Subcutaneous abdominal adipose tissue (tissue), 5 donors: ENCODE measurements at regions not wholly inside any gene's neighbourhood (a gene's known extent, or its start where the extent isn't known, plus 50 kb on each side); places are given as distances from the start of the nearest gene placed in this dataset.

Experiments used
- H3K27ac ChIP-seq: one replicate; pipeline ENCODE4 v1.7.0; 2013; ENCODE audit warnings: low read depth, mild to moderate bottlenecking, inconsistent platforms, low read length, moderate library complexity
- H3K27me3 ChIP-seq, 5 donors: one replicate each; pipeline ENCODE4 v1.7.0; 2013; ENCODE audit warnings: low read length in 5 of 5, inconsistent platforms in 1 of 5; ENCODE audit not compliant: control insufficient read depth in 5 of 5, insufficient read depth in 4 of 5
- H3K36me3 ChIP-seq, 5 donors: one replicate each; pipeline ENCODE4 v1.7.0; 2013; ENCODE audit warnings: low read length in 5 of 5; ENCODE audit not compliant: control insufficient read depth in 5 of 5, insufficient read depth in 5 of 5
- H3K4me1 ChIP-seq, 5 donors: one replicate each; pipeline ENCODE4 v1.7.0; 2013; ENCODE audit warnings: low read length in 5 of 5, mild to moderate bottlenecking in 3 of 5, moderate library complexity in 1 of 5; ENCODE audit not compliant: control insufficient read depth in 5 of 5, insufficient read depth in 5 of 5
- H3K4me3 ChIP-seq, 5 donors: one replicate each; pipeline ENCODE4 v1.7.0; 2013; ENCODE audit warnings: low read length in 5 of 5, low read depth in 1 of 5
- H3K9ac ChIP-seq, 5 donors: one replicate each; pipeline ENCODE4 v1.7.0; 2013; ENCODE audit warnings: low read length in 5 of 5, mild to moderate bottlenecking in 4 of 5, moderate library complexity in 3 of 5
- H3K9me3 ChIP-seq, 5 donors: one replicate each; pipeline ENCODE4 v1.7.0; 2013; ENCODE audit warnings: low read length in 5 of 5; ENCODE audit not compliant: control insufficient read depth in 5 of 5
- donor health status: healthy.
- donor health status: healthy.
- donor health status: healthy.
- donor health status: healthy.
- donor health status: healthy.

DNA sequence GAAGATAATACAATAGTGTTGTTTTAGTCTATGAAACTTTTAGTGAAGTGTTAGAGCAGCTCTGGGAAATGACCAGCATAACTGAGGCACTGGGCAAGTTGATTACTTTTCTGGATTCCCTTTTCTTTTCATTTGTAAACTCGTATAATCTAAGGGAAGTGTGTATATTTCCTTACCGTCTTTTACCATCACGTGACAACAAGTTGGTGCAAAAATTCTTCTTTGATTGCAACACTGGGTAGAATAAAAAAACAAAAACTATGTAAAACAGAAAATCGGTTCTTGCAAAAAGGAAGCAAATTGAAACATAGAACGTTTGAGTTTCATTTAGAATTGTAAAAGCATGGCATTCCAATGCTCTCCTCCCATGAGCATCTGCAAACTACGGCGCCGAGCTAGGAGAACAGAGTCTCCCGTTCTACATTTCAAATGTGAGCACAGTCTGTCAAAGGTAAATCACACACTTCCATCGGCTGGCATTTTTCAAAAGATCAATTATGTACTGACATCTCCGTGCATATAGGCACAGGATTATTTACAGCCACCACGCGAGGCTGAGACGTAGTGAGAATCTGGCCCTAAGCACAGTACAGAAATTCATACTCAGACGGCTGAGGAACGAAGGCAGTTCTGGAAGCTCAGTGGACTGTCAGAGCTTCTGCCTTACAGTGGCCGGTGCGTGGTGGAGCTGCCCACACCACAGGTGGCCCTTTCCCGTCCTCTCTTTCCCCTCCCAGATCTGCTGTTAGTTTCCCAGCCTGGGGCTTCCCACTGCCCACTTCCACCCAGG lies 314.0 kb downstream of the BMP7 start:
- Histone ChIP-seq H3K27ac (no peak overlapping the region), H3K4me1 (peaks cover 0 to 5% (median 1%) of the 10 kb centered on the region in 5 donors), H3K27me3 (peaks cover 16 to 54% (median 31%) of the 10 kb centered on the region in 5 donors), H3K4me3 (no peak overlapping the region), H3K36me3 (no peaks in the 10 kb centered on the region), H3K9ac (no peak overlapping the region), H3K9me3 (no peaks in the 10 kb centered on the region)

DNA sequence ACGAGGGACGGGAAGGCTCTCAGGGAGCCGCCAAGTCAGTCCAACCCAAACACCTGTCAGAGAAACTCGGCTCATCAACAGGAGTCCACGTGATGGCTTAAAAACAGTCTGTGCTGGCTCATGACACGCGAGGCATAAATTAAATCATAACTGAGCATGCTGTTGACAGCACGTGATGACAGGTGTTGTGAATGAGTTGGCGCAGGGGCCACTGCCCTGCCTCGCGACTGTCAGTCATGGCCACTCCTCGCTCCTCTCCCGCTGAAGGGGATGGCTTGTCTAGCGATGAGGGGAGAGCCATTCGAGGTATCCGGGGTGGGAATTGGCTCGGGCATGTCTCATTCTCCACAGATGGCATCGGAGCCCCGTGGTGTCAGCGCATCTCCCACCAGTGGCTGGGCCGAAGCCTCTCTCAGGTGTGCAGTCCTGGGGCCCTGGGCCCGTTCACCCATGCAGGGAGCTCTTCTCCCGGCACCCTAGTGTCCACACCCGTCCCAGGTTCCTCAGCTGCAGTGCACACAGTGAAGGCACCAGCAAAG lies 313.3 kb downstream of the BMP7 start:
- peaks cover 0 to 7% (median 4%) of the 10 kb centered on the region in 5 donors for H3K4me1 ChIP-seq
- H3K9me3 ChIP-seq = no peaks in the 10 kb centered on the region
- H3K9ac ChIP-seq = no peak overlapping the region
- H3K27me3 ChIP-seq = peaks cover 21 to 59% (median 34%) of the 10 kb centered on the region in 5 donors
- H3K4me3 ChIP-seq = no peak overlapping the region
- H3K36me3 ChIP-seq = no peaks in the 10 kb centered on the region
- no peak overlapping the region for H3K27ac ChIP-seq

GRCh38 chr20:56954797-56955196 lies 311.6 kb downstream of the BMP7 start:
- H3K4me1 ChIP-seq = peaks cover 0 to 7% (median 4%) of the 10 kb centered on the region in 5 donors
- H3K27me3 ChIP-seq = peaks cover 21 to 63% (median 36%) of the 10 kb centered on the region in 5 donors
- H3K27ac ChIP-seq = no peak overlapping the region
- no peaks in the 10 kb centered on the region for H3K36me3 ChIP-seq
- no peaks in the 10 kb centered on the region for H3K9me3 ChIP-seq
- no peak overlapping the region for H3K9ac ChIP-seq
- no peak overlapping the region for H3K4me3 ChIP-seq

GRCh38 chr20:56955680-56956079 lies 310.8 kb downstream of the BMP7 start:
- peaks cover 0 to 7% (median 4%) of the 10 kb centered on the region in 5 donors for H3K4me1 ChIP-seq
- no peak overlapping the region for H3K9ac ChIP-seq
- H3K27ac ChIP-seq = no peak overlapping the region
- peaks cover 21 to 60% (median 38%) of the 10 kb centered on the region in 5 donors for H3K27me3 ChIP-seq
- H3K9me3 ChIP-seq = no peaks in the 10 kb centered on the region
- H3K4me3 ChIP-seq = no peak overlapping the region
- H3K36me3 ChIP-seq = no peaks in the 10 kb centered on the region

- H3K27ac ChIP-seq = no peak overlapping the region
- no peaks in the 10 kb centered on the region for H3K9me3 ChIP-seq
- no peak overlapping the region for H3K4me3 ChIP-seq
- H3K9ac ChIP-seq = no peak overlapping the region
- H3K27me3 ChIP-seq = peaks cover 21 to 60% (median 38%) of the 10 kb centered on the region in 5 donors
- H3K36me3 ChIP-seq = no peaks in the 10 kb centered on the region
- peaks cover 0 to 7% (median 4%) of the 10 kb centered on the region in 5 donors for H3K4me1 ChIP-seq
Observed at GRCh38 chr20:56956534-56956933, 309.9 kb downstream of the BMP7 start.

DNA sequence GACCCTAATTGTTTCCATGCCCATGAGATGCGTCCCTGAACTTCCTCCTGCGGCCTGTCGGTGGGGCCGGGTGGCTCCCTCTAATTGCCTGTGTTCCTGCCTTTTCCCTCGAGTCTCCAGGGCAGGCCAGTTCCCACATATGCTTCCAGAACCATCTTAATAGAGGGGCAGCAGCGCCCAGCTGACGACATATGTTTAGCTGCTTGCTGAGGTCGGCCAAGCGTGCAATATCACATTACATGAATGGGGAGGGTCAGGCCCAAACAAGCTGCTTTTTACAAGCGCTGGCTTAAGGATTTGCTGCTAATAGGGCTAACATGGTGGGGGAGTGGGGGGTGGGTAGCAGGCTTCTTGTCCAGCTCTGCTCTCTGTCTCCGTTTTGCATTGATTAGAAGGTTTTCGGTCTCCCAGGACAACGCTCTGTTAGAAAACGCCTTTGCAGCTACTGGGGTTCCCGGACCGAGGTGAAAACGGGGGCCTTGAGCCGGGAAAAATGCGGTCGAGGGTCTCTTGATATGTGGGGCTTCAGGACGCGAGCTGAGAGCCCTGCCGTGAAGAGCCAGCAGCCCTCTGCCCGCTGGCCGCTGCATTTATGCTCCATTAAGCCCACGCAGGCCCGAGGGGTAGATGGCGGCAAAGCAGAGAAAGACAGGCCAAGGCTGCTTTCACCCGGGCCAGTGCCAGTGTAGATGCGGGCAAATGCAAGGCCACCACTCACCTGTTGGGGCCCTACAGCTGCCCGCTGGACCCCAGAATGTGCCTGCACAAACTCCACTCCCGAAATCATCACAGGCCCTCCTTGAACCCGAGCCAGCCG lies 308.5 kb downstream of the BMP7 start:
- Histone ChIP-seq H3K27ac (no peak overlapping the region), H3K4me3 (no peak overlapping the region), H3K27me3 (peaks cover 20 to 54% (median 39%) of the 10 kb centered on the region in 5 donors), H3K36me3 (no peaks in the 10 kb centered on the region), H3K4me1 (peaks cover 0 to 7% (median 0%) of the 10 kb centered on the region in 5 donors), H3K9ac (no peak overlapping the region), H3K9me3 (peaks cover 0 to 7% (median 0%) of the 10 kb centered on the region in 5 donors)

- no peak overlapping the region for H3K4me3 ChIP-seq
- H3K36me3 ChIP-seq = no peaks in the 10 kb centered on the region
- no peaks in the 10 kb centered on the region for H3K4me1 ChIP-seq
- H3K27me3 ChIP-seq = peaks cover 0 to 8% (median under 1%) of the 10 kb centered on the region in 5 donors
- H3K9me3 ChIP-seq = peaks cover 0 to 14% (median 5%) of the 10 kb centered on the region in 5 donors
- H3K27ac ChIP-seq = no peak overlapping the region
- H3K9ac ChIP-seq = no peak overlapping the region
Observed at GRCh38 chr20:56964901-56965300, 301.5 kb downstream of the BMP7 start.

DNA sequence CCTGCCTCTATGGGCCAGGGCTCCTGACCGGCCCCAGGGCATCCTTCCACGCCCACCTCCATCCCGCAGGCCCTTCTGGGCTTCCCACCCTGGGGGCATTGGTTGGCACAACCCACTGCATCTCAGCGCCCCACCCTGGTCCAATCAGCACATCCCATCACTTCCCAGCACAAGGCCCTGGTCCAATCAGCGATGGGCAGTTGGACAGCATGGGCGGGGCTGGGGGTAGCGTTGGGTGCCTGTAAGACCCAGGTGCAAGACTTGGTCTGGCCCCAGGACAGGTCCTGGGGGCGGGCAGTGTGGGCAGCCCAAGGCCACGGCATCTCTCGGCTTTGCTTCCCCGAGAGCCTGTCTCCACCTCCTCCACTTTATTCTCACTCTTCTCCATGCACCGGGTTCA lies 298.5 kb downstream of the BMP7 start:
- Histone ChIP-seq H3K36me3 (no peaks in the 10 kb centered on the region), H3K9me3 (peaks cover 0 to 8% (median 4%) of the 10 kb centered on the region in 5 donors), H3K4me1 (no peaks in the 10 kb centered on the region), H3K27ac (no peak overlapping the region), H3K27me3 (peaks cover 4 to 17% (median 11%) of the 10 kb centered on the region in 5 donors), H3K9ac (no peak overlapping the region), H3K4me3 (no peak overlapping the region)

DNA sequence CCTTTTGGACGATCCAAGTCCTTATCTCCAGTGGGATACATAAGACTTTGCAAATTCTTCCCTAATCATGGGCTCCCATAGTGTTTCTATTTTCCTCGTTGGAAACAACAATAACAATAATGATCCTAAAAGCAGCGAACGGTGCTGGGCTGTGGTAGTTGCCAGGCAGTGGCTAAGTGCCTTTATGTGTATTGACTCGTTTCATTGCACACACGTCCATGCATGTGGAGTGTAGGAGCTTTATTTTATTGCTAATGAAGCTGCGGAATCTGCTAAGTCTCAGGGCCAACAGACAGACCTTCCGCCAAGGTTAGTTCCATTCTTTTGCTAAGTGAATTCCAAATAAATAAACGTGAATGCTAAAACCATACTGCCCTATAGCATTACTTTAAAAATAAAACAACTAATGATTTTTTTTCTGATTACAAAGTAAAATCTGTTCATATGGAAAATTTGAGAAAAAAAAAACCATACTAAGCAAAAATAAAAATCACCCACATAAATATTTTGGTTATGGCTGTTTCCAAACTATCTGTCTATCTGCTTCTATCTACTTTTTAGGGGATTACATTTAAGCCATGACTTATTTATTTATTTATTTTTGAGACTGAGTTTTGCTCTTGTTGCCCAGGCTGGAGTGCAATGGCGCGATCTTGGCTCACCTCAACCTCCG lies 297.9 kb downstream of the BMP7 start:
- Histone ChIP-seq H3K27ac (no peak overlapping the region), H3K9me3 (peaks cover 0 to 6% (median 4%) of the 10 kb centered on the region in 5 donors), H3K4me3 (no peak overlapping the region), H3K4me1 (no peaks in the 10 kb centered on the region), H3K9ac (no peak overlapping the region), H3K27me3 (peaks cover 9 to 22% (median 16%) of the 10 kb centered on the region in 5 donors), H3K36me3 (no peaks in the 10 kb centered on the region)
